ENCODE measurements at regions not wholly inside any gene's neighbourhood (a gene's known extent, or its start where the extent isn't known, plus 50 kb on each side); places are given as distances from the start of the nearest gene placed in this dataset.
"Not testable (repeated sequence)": the region's sequence is repeated elsewhere in the genome, so short reads cannot be mapped to it uniquely, and the experiment has no call there.

DNA sequence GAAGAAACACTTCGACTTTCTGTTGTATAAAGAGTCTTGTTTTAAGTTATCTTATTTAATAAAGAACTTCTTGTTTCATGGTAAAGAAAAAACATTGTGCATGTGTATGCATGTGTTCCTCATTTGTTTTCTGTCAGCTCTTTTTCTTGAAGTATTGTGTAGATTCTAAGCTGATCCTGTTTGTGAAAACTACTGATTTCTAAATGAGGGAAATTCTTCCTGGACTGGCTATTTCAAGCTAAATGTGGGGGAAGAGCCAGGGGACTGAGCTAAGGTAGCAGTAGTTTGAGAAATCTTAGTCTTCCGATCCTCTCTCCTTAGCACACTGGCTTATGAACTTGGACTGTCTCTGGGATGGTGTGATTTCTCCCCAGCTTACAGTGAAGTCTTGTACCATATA lies 56.4 kb upstream of the RBMS1 start:
- DNase-seq (ENCODE audit: low read depth, low spot score): no peak

DNA sequence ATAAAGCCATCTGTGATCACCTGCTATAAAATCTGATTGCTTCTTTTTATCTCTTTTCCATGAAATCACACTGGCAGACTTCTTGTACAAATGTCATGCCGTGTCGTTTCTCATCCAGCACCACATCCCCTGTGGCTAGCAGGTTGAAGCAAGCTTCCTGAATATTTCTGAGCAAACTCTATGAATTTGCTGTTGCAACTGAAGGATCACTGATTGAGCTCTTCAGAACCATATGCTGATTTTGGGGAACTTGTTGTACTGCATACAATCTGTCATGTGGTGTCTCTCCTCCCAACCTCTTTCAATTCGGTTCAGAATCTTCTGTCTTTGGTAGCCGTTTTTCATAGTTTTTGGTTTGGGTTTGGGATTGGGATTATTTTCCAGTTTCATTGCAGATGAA lies 57.7 kb upstream of the RBMS1 start:
- DNase-seq (ENCODE audit: low read depth, low spot score): no peak

DNA sequence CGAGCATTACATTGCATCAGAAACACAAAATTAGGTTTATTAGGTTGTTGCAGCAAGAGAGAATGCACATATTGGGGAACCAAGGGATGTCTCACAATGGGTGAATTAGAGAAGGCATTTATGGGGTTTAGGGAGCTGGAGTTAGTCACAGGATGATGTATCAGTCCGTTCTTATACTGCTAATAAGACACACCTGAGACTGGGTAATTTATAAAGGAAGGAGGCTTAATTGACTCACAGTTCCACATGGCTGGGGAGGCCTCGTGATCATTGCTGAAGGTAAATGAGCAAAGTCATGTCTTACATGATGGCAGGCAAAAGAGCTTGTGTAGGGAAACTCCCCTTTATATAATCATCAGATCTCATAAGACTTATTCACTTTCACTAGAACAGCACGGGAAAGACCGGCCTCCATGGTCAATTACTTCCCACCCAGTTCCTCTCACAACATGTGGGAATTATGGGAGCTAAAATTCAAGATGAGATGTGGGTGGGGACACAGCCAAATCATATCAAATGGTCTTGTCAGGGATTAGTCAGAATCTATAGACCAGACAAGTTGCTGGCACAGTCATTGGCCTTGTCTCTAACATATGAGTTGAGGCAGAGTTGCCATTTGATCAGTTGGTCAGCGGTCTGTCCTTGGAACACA lies 61.9 kb upstream of the RBMS1 start:
- DNase-seq (ENCODE audit: low read depth, low spot score): no peak

DNA sequence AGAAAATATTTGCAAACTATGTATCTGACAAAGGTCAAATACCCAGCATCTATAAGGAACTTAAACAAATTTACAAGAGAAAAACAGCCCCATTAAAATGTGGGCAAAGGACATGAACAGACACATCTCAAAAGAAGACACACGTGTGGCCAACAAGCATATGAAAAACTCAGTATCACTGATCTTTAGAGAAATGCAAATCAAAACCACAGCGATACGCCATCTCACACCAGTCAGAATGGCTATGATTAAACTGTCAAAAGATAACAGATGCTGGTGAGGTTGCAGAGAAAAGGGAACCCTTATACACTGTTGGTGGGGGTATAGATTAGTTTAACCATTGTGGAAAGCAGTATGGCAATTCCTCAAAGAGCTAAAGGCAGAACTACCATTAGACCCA lies 64.3 kb upstream of the RBMS1 start:
- DNase-seq (ENCODE audit: low read depth, low spot score): no peak

GRCh38 chr2:160558531-160558930 lies 64.9 kb upstream of the RBMS1 start:
- no peak for DNase-seq (ENCODE audit: low read depth, low spot score)

DNA sequence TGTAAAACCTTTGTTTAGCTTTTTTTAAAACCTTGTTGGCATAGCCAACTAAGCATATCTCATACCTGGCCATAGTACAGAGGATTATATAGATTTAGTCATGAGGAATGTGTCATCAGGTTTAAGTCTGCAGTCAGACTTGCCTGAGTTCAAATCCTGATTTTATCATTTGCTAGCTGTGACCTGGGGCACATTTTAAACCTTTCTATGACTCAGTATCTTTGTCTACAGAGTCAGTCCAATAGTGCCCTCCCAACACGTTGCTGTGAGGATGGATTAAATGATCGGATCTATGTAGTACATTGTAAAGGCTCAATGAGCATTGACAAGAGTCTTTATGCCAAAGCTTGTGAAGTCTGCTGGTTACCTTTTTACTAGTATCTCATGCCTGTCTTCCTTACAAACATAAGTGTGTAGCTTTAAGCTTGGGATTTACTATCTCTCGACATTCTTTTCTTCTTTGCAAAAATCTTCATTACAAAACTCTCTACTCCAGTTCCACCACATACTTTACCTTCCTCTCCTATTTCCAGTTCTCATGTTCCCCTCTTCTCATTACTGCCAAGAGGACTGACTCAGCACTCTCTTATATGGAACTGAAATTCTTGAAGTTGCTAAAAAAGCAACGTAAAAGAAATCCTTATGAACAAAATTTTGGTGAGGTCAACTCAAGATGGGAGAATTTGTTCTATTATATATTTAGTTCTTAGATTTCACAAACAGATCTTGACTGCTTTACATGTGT lies 68.1 kb upstream of the RBMS1 start:
- no peak for DNase-seq (ENCODE audit: low read depth, low spot score)

DNA sequence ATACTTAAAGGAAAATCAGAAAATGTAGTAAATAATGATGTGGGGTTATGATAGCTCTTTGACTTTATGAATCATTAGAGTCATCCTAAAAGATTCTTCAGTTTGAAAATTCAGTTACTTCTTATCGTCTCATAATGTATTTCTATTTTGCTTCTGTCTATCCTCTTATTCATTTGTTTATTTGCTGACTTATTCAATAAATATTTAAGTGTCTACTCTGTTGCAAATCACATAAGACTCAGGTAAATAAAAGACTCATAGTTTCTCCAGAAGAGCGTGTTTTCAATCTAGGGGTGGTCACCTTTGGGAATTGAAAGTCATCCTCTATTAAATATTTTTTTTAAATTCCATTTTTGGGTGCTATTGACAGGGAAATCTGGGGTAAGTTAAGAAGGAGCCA lies 69.1 kb upstream of the RBMS1 start:
- DNase-seq (ENCODE audit: low read depth, low spot score): no peak

DNA sequence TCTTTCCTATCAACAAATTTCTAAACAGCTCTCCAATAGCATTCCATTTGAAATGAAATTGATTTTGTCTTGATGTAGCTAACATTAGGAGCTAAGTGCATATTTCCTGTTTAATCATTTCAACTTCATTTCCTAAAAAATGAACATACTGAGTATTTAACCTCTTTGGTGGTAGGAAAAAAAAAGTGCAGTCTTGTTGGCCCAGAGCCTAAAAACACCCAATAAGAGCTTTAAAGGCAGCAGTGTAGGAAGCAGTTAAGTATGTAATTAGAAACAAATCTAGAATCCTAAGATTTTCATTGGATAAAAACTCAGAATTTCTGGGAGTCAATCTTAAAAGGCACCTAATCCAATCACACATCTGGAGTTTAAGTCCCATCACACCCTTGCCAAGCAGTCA lies 71.0 kb upstream of the RBMS1 start:
- DNase-seq (ENCODE audit: low read depth, low spot score): no peak

GRCh38 chr2:160565099-160565845 lies 71.7 kb upstream of the RBMS1 start:
- no peak for DNase-seq (ENCODE audit: low read depth, low spot score)

GRCh38 chr2:160566717-160567116 lies 73.1 kb upstream of the RBMS1 start:
- no peak for DNase-seq (ENCODE audit: low read depth, low spot score)

- no peak for DNase-seq (ENCODE audit: low read depth, low spot score)
Observed at GRCh38 chr2:160568856-160569255, 75.2 kb upstream of the RBMS1 start.

DNA sequence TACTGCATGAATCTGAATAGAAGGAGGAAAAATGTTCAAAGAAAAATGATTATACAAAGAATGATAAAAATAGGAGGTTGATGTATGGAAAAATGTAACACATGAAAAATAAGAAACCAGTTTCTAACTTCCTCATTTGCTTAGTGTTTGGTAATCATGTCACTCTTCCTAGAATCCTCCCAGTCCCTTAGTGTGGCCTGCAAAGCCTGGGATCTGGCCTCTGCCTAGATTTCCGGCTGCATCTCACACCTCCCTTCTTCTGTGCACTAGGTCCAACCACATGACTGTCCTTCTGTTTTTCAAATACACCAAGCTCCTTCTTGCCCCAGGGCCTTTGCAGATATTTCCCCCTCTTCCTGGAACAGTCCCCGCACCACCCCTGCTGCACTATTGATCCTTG lies 76.8 kb upstream of the RBMS1 start:
- no peak for DNase-seq (ENCODE audit: low read depth, low spot score)

DNA sequence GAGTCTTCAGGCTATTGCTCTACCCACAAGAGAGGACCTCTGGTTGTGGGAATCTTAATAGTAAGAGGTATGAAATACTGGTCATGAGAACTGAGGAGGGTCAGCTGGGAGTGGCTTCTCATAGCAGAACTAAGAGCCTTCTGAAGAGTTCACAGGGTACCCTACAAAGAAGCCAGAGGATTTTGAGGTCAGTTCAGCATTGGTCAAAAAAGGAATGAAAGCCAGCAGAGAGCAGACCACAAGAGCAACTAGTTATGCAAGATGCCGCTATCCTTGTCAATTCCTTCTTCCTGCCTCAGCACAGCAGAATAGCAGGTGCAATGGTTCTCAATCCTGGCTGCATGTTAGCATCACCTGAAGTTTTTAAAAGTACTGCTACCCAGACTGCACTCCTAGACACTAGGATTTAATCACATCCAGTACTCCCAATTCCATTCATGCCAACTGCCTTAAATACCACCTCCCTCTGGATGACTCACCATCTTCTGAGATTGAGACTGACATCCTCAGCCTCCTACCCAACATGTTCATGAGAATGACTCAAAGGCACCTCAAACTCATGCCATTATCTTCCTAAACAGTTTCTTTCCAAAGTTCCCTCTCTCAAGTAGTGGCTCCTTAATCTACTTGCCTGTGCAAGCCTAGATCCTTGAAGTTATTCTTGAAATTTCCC lies 81.0 kb upstream of the RBMS1 start:
- no peak for DNase-seq (ENCODE audit: low read depth, low spot score)

DNA sequence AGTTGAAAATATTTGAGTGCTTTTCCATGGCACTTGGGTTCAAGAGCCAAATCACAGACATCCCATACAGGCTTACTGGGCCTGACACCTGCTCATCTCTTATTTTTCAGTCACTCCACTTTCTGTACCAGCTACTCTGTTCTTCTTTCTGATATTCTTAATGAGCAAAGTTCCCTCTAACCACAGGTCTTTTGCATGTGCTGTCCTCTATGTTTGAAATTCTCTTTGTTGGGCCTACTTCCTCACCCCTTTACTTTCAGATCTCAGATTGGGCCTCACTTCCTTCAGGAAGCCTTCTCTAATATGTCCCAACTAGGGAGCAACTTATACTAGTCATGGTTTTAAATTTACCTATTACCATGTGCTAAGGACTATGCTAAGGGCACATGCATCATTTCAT lies 81.8 kb upstream of the RBMS1 start:
- no peak for DNase-seq (ENCODE audit: low read depth, low spot score)

GRCh38 chr2:160576054-160576499 lies 82.5 kb upstream of the RBMS1 start:
- no peak for DNase-seq (ENCODE audit: low read depth, low spot score)

GRCh38 chr2:160577081-160577480 lies 83.5 kb upstream of the RBMS1 start:
- not testable (repeated sequence) for DNase-seq (ENCODE audit: low read depth, low spot score)

- DNase-seq (ENCODE audit: low read depth, low spot score): no peak
Observed at GRCh38 chr2:160581035-160581434, 87.4 kb upstream of the RBMS1 start.

DNA sequence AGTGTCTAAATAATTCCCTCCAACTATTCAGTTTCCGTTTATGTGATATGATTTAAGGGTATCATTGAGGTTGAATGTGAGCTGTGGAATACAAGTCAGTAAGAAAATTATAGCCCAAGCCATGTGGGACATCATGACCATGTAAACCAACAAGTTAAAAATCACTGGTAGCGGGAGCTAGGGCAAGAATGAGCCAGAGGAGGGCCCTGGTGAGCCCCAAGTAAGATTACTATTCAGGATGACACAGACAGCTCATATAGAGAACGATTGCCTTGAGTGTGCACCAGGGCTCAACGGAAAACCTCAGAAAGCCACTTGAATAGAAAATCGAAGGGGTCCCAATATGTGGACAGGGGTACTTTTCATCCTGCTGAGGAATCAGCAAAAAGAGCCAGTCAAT lies 87.8 kb upstream of the RBMS1 start:
- DNase-seq (ENCODE audit: low read depth, low spot score): peak; percentile 32

DNA sequence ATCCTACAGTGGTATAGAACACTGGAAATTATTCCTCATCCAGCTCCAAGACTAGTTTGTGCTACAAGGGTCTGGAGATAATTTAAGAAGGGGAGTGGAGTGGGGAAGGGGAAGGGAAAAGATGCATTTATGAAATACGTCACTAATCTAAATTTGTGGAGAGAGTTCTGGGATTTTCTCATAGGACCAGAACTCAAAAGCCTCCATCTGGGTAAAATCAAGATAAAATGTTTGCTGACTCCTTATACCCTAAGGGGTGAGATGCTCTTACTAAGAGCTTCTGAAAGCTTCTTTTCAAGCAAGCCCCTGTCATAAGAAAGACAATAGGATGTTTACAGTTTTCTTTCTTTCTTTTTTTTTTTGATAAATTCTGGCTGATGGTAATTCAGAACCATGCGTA lies 88.5 kb upstream of the RBMS1 start:
- DNase-seq (ENCODE audit: low read depth, low spot score): peak; percentile 18

GRCh38 chr2:160582490-160583145 lies 89.0 kb upstream of the RBMS1 start:
- peak; percentile 36 for DNase-seq (ENCODE audit: low read depth, low spot score)

DNA sequence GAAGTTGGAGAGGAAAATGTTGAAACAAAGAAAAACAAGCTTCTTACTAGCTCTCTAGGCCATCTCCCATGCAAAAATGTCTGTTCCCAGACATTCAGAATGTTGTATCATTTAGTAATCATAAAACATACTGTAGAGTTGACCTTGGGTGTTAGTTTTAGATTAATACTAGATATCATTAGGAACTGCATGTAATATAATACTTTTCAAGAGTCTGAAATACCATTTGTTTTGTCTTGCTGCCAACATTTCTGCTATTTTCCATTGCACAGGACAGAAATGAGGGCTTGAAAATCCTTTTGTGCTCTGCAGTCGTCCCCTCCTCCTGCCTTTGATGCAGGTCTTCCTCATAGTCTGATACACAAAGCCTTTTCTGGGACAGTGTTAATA lies 89.5 kb upstream of the RBMS1 start:
- no peak for DNase-seq (ENCODE audit: low read depth, low spot score)
